Smooth muscle cell (in vitro differentiated cells): ENCODE measurements at regions not wholly inside any gene's neighbourhood (a gene's known extent, or its start where the extent isn't known, plus 50 kb on each side); places are given as distances from the start of the nearest gene placed in this dataset.

Source experiments
- DNase-seq: peaks from one replicate; lab custom pipeline; 2025; ENCODE audit not compliant: unreplicated experiment; lab: John Stamatoyannopoulos, UW
- H2AFZ ChIP-seq: fragments of 200-600 bp; sonication (generic); 2 replicates; pipeline ENCODE4 v1.6.0; 2016; ENCODE audit warnings: antibody characterized with exemption, low read depth, mild to moderate bottlenecking
- H3F3A ChIP-seq: fragments of 200-600 bp; sonication (generic); 2 replicates; pipeline ENCODE4 v1.6.0; 2017; ENCODE audit warnings: antibody characterized with exemption, low read depth
- H3K27ac ChIP-seq: fragments of 200-600 bp; sonication (generic); 2 replicates; pipeline ENCODE4 v1.5.1; 2016; ENCODE audit warnings: low read depth, mild to moderate bottlenecking
- H3K27me3 ChIP-seq: fragments of 200-600 bp; sonication (generic); 2 replicates; pipeline ENCODE4 v1.6.1; 2016; ENCODE audit warnings: low read depth, mild to moderate bottlenecking
- H3K36me3 ChIP-seq: fragments of 200-600 bp; sonication (generic); 2 replicates; pipeline ENCODE4 v1.5.1; 2016; ENCODE audit warnings: low read depth
- H3K4me1 ChIP-seq: fragments of 200-600 bp; sonication (generic); 2 replicates; pipeline ENCODE4 v1.5.1; 2016; ENCODE audit warnings: low read depth
- H3K4me2 ChIP-seq: fragments of 200-600 bp; sonication (generic); 2 replicates; pipeline ENCODE4 v1.6.0; 2016; ENCODE audit warnings: mild to moderate bottlenecking
- H3K4me3 ChIP-seq: fragments of 200-600 bp; sonication (generic); 2 replicates; pipeline ENCODE4 v1.5.1; 2016; ENCODE audit warnings: mild to moderate bottlenecking
- H3K79me2 ChIP-seq: fragments of 200-600 bp; sonication (generic); 2 replicates; pipeline ENCODE4 v1.6.0; 2016; ENCODE audit warnings: low read depth, mild to moderate bottlenecking
- H3K9ac ChIP-seq: fragments of 200-600 bp; sonication (generic); 2 replicates; pipeline ENCODE4 v1.6.0; 2016; ENCODE audit warnings: low read depth
- H3K9me3 ChIP-seq: fragments of 200-600 bp; sonication (generic); replicated peaks from 2 replicates; pipeline ENCODE4 v1.5.1; 2016; ENCODE audit warnings: low read depth
- H4K20me1 ChIP-seq: fragments of 200-600 bp; sonication (generic); 2 replicates; pipeline ENCODE4 v1.6.0; 2016; ENCODE audit warnings: low read depth
- WGBS: methylation state at CpG from one replicate; pipeline ENCODE4 v1.1.7; 2016; ENCODE audit warnings: low lambda C conversion rate; 5-methylcytosine and 5-hydroxymethylcytosine counted together
- TF ChIP-seq, protein P1 (sequence below): fragments of 200-600 bp; sonication (generic); IDR thresholded peaks from 2 replicates; pipeline ENCODE4 v1.5.1; 2017; ENCODE audit warnings: borderline replicate concordance, mild to moderate bottlenecking, antibody characterized with exemption; ENCODE audit not compliant: insufficient read depth, poor library complexity, severe bottlenecking

GRCh38 chr2:60168247-60168646 lies 385.2 kb downstream of the BCL11A start:
- no peaks in the 10 kb centered on the region for H3K36me3 ChIP-seq
- no peaks in the 10 kb centered on the region for H3K9me3 ChIP-seq
- no peak for DNase-seq
- no peaks in the 10 kb centered on the region for H4K20me1 ChIP-seq
- H2AFZ ChIP-seq = no peak overlapping the region
- H3K79me2 ChIP-seq = no peaks in the 10 kb centered on the region
- no peaks in the 10 kb centered on the region for H3F3A ChIP-seq
- H3K27ac ChIP-seq = no peak overlapping the region
- WGBS = 92% methylated on average over 3 of the region's 3 CpGs
- no peak overlapping the region for H3K4me2 ChIP-seq
- no peaks in the 10 kb centered on the region for H3K27me3 ChIP-seq
- TF ChIP-seq, protein P1, sequence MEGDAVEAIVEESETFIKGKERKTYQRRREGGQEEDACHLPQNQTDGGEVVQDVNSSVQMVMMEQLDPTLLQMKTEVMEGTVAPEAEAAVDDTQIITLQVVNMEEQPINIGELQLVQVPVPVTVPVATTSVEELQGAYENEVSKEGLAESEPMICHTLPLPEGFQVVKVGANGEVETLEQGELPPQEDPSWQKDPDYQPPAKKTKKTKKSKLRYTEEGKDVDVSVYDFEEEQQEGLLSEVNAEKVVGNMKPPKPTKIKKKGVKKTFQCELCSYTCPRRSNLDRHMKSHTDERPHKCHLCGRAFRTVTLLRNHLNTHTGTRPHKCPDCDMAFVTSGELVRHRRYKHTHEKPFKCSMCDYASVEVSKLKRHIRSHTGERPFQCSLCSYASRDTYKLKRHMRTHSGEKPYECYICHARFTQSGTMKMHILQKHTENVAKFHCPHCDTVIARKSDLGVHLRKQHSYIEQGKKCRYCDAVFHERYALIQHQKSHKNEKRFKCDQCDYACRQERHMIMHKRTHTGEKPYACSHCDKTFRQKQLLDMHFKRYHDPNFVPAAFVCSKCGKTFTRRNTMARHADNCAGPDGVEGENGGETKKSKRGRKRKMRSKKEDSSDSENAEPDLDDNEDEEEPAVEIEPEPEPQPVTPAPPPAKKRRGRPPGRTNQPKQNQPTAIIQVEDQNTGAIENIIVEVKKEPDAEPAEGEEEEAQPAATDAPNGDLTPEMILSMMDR = no peak
- H3K9ac ChIP-seq = no peak overlapping the region
- H3K4me3 ChIP-seq = no peak overlapping the region
- H3K4me1 ChIP-seq = peaks cover 8% of the 10 kb centered on the region

DNA sequence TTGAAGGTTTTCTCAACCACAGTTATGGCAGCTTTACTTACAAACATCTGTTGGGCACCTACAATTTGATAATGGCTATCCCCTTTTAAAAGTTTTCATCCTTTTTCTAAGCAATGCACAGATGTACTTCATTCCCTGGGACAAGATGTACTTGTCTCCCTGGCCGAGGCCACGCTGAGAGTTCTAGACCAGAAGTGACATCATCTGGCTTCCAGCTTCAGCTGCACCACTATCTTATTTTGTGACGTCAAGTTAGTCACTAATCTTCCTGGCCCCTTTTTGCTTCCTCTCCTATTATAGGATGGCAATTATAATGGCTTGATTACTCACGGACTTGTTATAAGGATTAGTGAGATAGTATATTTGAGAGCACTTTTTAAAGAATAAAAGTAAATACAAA lies 386.4 kb downstream of the BCL11A start:
- DNase-seq = no peak

GRCh38 chr2:60163691-60164090 lies 389.8 kb downstream of the BCL11A start:
- no peaks in the 10 kb centered on the region for H3F3A ChIP-seq
- TF ChIP-seq, protein P1 = no peak
- no peaks in the 10 kb centered on the region for H3K36me3 ChIP-seq
- H3K9me3 ChIP-seq = no peaks in the 10 kb centered on the region
- H3K9ac ChIP-seq = no peak overlapping the region
- no peak overlapping the region for H3K4me2 ChIP-seq
- no peaks in the 10 kb centered on the region for H3K79me2 ChIP-seq
- no peak overlapping the region for H2AFZ ChIP-seq
- no peaks in the 10 kb centered on the region for H3K4me1 ChIP-seq
- no peak overlapping the region for H3K4me3 ChIP-seq
- DNase-seq = no peak
- 91% methylated on average over 7 of the region's 7 CpGs for WGBS
- H3K27ac ChIP-seq = no peak overlapping the region
- H3K27me3 ChIP-seq = no peaks in the 10 kb centered on the region
- no peaks in the 10 kb centered on the region for H4K20me1 ChIP-seq

More for the DNA sequence above, 386.4 kb downstream of the BCL11A start:
- WGBS = 53% methylated on average over 4 of the region's 4 CpGs
- H3K36me3 ChIP-seq = no peaks in the 10 kb centered on the region
- no peak overlapping the region for H3K4me3 ChIP-seq
- no peak overlapping the region for H3K27ac ChIP-seq
- H3F3A ChIP-seq = no peaks in the 10 kb centered on the region
- H3K4me2 ChIP-seq = no peak overlapping the region
- TF ChIP-seq, protein P1 = no peak
- H3K27me3 ChIP-seq = no peaks in the 10 kb centered on the region
- H3K9ac ChIP-seq = no peak overlapping the region
- peaks cover 8% of the 10 kb centered on the region for H3K4me1 ChIP-seq
- no peaks in the 10 kb centered on the region for H3K79me2 ChIP-seq
- H4K20me1 ChIP-seq = no peaks in the 10 kb centered on the region
- H2AFZ ChIP-seq = no peak overlapping the region
- no peaks in the 10 kb centered on the region for H3K9me3 ChIP-seq

- H3K4me1 ChIP-seq = no peaks in the 10 kb centered on the region
- no peaks in the 10 kb centered on the region for H4K20me1 ChIP-seq
- TF ChIP-seq, protein P1 = no peak
- no peak for DNase-seq
- H3F3A ChIP-seq = no peaks in the 10 kb centered on the region
- no peaks in the 10 kb centered on the region for H3K9me3 ChIP-seq
- 67% methylated on average over 2 of the region's 2 CpGs for WGBS
- no peak overlapping the region for H2AFZ ChIP-seq
- H3K27me3 ChIP-seq = no peaks in the 10 kb centered on the region
- no peak overlapping the region for H3K27ac ChIP-seq
- H3K4me2 ChIP-seq = no peak overlapping the region
- H3K36me3 ChIP-seq = no peaks in the 10 kb centered on the region
- no peak overlapping the region for H3K9ac ChIP-seq
- H3K4me3 ChIP-seq = no peak overlapping the region
- H3K79me2 ChIP-seq = no peaks in the 10 kb centered on the region
These were observed 393.9 kb downstream of the BCL11A start for GRCh38 chr2:60159519-60159918.
